CD14-positive monocyte (primary cell): ENCODE measurements at regions not wholly inside any gene's neighbourhood (a gene's known extent, or its start where the extent isn't known, plus 50 kb on each side); places are given as distances from the start of the nearest gene placed in this dataset.

Experiments used
- DNase-seq, 3 donors: peaks; one replicate each; pipeline ENCODE4 v3.0.0-alpha.2; 2011 to 2022
- H2AFZ ChIP-seq: 2 replicates; pipeline ENCODE4 v1.6.0; 2012; ENCODE audit warnings: mild to moderate bottlenecking, low read depth, low read length, inconsistent platforms; ENCODE audit not compliant: insufficient read depth, poor library complexity, severe bottlenecking
- H3K27ac ChIP-seq, 2 donors: 1 replicate in 1 of 2; 2 replicates in 1 of 2; pipeline ENCODE4 v1.5.1; 2012 to 2013; ENCODE audit warnings: low read length in 2 of 2, control low read depth in 1 of 2, inconsistent platforms in 1 of 2, low read depth in 1 of 2, mild to moderate bottlenecking in 1 of 2
- H3K27me3 ChIP-seq, 2 donors: one replicate each; pipeline versions ENCODE4 v1.6.0 to v1.6.1; 2011 to 2013; ENCODE audit warnings: low read length in 2 of 2; ENCODE audit not compliant: control insufficient read depth in 2 of 2, insufficient read depth in 2 of 2
- H3K36me3 ChIP-seq, 2 donors: replicated peaks in 1 of 2; 1 replicate in 1 of 2; 2 replicates in 1 of 2; pipeline versions ENCODE4 v1.5.1 to v1.6.1; 2012 to 2013; ENCODE audit warnings: low read length in 2 of 2, control low read depth in 1 of 2, inconsistent platforms in 1 of 2, mild to moderate bottlenecking in 1 of 2; ENCODE audit not compliant: insufficient read depth in 2 of 2, control insufficient read depth in 1 of 2
- H3K4me1 ChIP-seq, 2 donors: 1 replicate in 1 of 2; 2 replicates in 1 of 2; pipeline versions ENCODE4 v1.5.1 to v1.6.1; 2012 to 2013; ENCODE audit warnings: low read length in 2 of 2, control low read depth in 1 of 2, inconsistent platforms in 1 of 2, mild to moderate bottlenecking in 1 of 2, moderate library complexity in 1 of 2; ENCODE audit not compliant: insufficient read depth in 2 of 2, control insufficient read depth in 1 of 2
- H3K4me2 ChIP-seq: replicated peaks from 2 replicates; pipeline ENCODE3; 2012; ENCODE audit warnings: low read length, moderate library complexity, mild to moderate bottlenecking; ENCODE audit not compliant: poor library complexity, severe bottlenecking; ENCODE audit errors: extremely low read depth
- H3K4me3 ChIP-seq, 3 experiments: fragments of 200-600 bp in 1 of 3; sonication (generic) in 1 of 3; replicated peaks in 1 of 3; 1 replicate in 2 of 3; 2 replicates in 1 of 3; pipeline ENCODE4 v1.5.1; 2011 to 2013; ENCODE audit warnings: low read length in 3 of 3, mild to moderate bottlenecking in 3 of 3, control low read depth in 2 of 3, low read depth in 2 of 3, inconsistent platforms in 1 of 3, moderate library complexity in 1 of 3
- H3K79me2 ChIP-seq: 2 replicates; pipeline ENCODE4 v1.6.0; 2012; ENCODE audit warnings: mild to moderate bottlenecking, control low read depth, inconsistent platforms, low read length, moderate library complexity; ENCODE audit not compliant: insufficient read depth
- H3K9ac ChIP-seq: 2 replicates; pipeline ENCODE4 v1.6.0; 2017; ENCODE audit warnings: low read length, mild to moderate bottlenecking; ENCODE audit not compliant: insufficient read depth, poor library complexity, severe bottlenecking
- H3K9me3 ChIP-seq, 2 donors: replicated peaks in 1 of 2; 1 replicate in 1 of 2; 2 replicates in 1 of 2; pipeline versions ENCODE4 v1.5.1 to v1.6.1; 2012 to 2013; ENCODE audit warnings: low read length in 2 of 2, control low read depth in 1 of 2; ENCODE audit not compliant: control insufficient read depth in 1 of 2, insufficient read depth in 1 of 2
- H4K20me1 ChIP-seq: 2 replicates; pipeline ENCODE4 v1.6.0; 2012; ENCODE audit warnings: mild to moderate bottlenecking, low read length, control low read depth, moderate library complexity; ENCODE audit not compliant: insufficient read depth
- H3K27ac Mint-ChIP-seq, 7 donors: one replicate each; pipeline ENCODE4 v1.8.0; 2020; ENCODE audit warnings: mild to moderate bottlenecking in 7 of 7, mixed read lengths in 7 of 7, moderate library complexity in 6 of 7, inconsistent platforms in 2 of 7
- H3K27me3 Mint-ChIP-seq, 3 donors: one replicate each; pipeline ENCODE4 v1.8.0; 2021 to 2022; ENCODE audit warnings: low read depth in 3 of 3, mild to moderate bottlenecking in 3 of 3, mixed read lengths in 3 of 3, moderate library complexity in 3 of 3, inconsistent platforms in 1 of 3
- H3K36me3 Mint-ChIP-seq, 2 donors: one replicate each; pipeline ENCODE4 v1.8.0; 2020; ENCODE audit warnings: mixed read lengths in 2 of 2, inconsistent platforms in 1 of 2, mild to moderate bottlenecking in 1 of 2
- H3K4me1 Mint-ChIP-seq: one replicate; pipeline ENCODE4 v1.8.0; 2020; ENCODE audit warnings: mild to moderate bottlenecking, mixed read lengths
- H3K4me3 Mint-ChIP-seq, 2 donors: one replicate each; pipeline ENCODE4 v1.8.0; 2020; ENCODE audit warnings: mild to moderate bottlenecking in 2 of 2, mixed read lengths in 2 of 2, moderate library complexity in 1 of 2
- H3K9me3 Mint-ChIP-seq, 7 donors: one replicate each; pipeline ENCODE4 v1.8.0; 2020 to 2022; ENCODE audit warnings: mixed read lengths in 7 of 7, mild to moderate bottlenecking in 6 of 7, moderate library complexity in 6 of 7, inconsistent platforms in 2 of 7
- WGBS: methylation state at CpG from one replicate; pipeline ENCODE4 v1.1.5; 2013; ENCODE audit warnings: missing lambda C conversion rate; ENCODE audit not compliant: insufficient coverage; 5-methylcytosine and 5-hydroxymethylcytosine counted together
- intact Hi-C, 2 donors: fragments of 100-400 bp; cut with micrococcal nuclease; formaldehyde crosslinking; loops; one replicate each; pipeline versions ENCODE4 v1.15.0 to v1.15.1; 2023
- TF ChIP-seq, protein P1 (sequence below): fragments of 200-600 bp; IDR thresholded peaks from one replicate; pipeline ENCODE4 v1.8.0; 2022; ENCODE audit warnings: antibody characterized with exemption, mild to moderate bottlenecking

DNA sequence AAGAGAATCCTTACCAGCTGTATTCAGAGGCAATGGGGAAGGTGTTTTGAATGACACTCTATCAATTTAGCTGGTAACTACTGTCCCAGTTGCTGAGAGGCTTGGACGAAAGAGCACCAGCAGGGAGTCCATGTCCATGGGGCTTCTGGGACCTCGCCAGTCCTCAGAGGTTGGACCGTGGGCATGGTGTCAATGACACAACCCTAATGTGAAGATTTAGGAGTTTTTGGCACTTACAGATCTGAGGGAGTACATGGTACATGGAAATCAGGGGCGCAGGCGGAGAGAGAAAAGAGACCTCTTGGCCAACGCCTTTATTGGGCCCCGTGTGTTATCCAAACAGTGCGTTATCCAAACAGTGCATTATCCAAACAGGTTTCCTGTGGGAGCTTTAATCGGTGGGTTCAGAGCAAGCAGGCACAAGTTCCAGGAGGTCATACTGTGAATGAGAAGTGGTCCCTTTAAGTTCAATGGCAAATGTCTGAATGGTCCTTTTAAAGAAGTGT lies 169.1 kb upstream of the B3GAT1 start:
- Histone ChIP-seq H3K4me1 (peaks cover 29 to 41% of the 10 kb centered on the region in 2 donors), H3K79me2 (no peaks in the 10 kb centered on the region), H3K4me3 (no peak overlapping the region), H3K36me3 (no peaks in the 10 kb centered on the region), H3K27me3 (peaks cover 0 to 41% of the 10 kb centered on the region in 2 donors), H3K27ac (no peak overlapping the region), H4K20me1 (no peaks in the 10 kb centered on the region), H3K4me2 (no peak overlapping the region), H2AFZ (no peak overlapping the region), H3K9me3 (no peaks in the 10 kb centered on the region), H3K9ac (no peak overlapping the region)
- no peak for DNase-seq
- H3K36me3 Mint-ChIP-seq, result no peaks in the 10 kb centered on the region
- H3K9me3 Mint-ChIP-seq, result peaks cover 0 to 4% (median 0%) of the 10 kb centered on the region in 7 donors
- H3K27me3 Mint-ChIP-seq, result peaks cover 26 to 51% (median 29%) of the 10 kb centered on the region in 3 donors
- no peak overlapping the region for H3K27ac Mint-ChIP-seq
- peak overlapping the region in 1 of 2 donors; percentile 66 for H3K4me3 Mint-ChIP-seq
- WGBS, result 96% methylated on average over 7 of the region's 9 CpGs
- TF ChIP-seq, protein P1, sequence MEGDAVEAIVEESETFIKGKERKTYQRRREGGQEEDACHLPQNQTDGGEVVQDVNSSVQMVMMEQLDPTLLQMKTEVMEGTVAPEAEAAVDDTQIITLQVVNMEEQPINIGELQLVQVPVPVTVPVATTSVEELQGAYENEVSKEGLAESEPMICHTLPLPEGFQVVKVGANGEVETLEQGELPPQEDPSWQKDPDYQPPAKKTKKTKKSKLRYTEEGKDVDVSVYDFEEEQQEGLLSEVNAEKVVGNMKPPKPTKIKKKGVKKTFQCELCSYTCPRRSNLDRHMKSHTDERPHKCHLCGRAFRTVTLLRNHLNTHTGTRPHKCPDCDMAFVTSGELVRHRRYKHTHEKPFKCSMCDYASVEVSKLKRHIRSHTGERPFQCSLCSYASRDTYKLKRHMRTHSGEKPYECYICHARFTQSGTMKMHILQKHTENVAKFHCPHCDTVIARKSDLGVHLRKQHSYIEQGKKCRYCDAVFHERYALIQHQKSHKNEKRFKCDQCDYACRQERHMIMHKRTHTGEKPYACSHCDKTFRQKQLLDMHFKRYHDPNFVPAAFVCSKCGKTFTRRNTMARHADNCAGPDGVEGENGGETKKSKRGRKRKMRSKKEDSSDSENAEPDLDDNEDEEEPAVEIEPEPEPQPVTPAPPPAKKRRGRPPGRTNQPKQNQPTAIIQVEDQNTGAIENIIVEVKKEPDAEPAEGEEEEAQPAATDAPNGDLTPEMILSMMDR, result no peak
- intact Hi-C loops, result no loop called here
- peaks cover 34% of the 10 kb centered on the region for H3K4me1 Mint-ChIP-seq

DNA sequence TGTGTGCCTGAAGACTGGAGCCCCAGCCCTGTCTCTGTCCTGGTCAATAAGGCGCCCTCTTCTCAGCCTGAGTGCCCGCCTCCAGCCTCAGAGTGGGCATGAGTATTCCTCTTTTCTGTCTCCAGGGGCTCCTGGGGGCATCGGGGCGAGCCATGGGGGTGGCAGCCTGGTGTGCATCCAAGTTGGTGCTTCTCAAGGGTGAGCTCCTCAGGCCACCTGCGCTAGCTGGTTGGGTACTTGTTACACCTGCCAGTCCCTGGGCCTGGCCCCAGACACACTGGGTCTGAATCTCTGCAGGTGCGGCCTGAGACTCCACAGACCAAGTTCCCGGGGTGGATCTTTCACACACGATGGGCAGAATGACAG lies 168.6 kb upstream of the B3GAT1 start:
- Histone ChIP-seq H3K36me3 (no peaks in the 10 kb centered on the region), H3K27me3 (peaks cover 0 to 36% of the 10 kb centered on the region in 2 donors), H4K20me1 (no peaks in the 10 kb centered on the region), H3K9ac (no peak overlapping the region), H3K9me3 (no peaks in the 10 kb centered on the region), H3K79me2 (no peaks in the 10 kb centered on the region), H3K4me3 (no peak overlapping the region), H3K4me1 (peaks cover 29 to 36% of the 10 kb centered on the region in 2 donors), H3K27ac (no peak overlapping the region), H2AFZ (no peak overlapping the region), H3K4me2 (no peak overlapping the region)
- H3K4me1 Mint-ChIP-seq, result peaks cover 34% of the 10 kb centered on the region
- H3K27me3 Mint-ChIP-seq, result peaks cover 24 to 51% (median 26%) of the 10 kb centered on the region in 3 donors
- H3K27ac Mint-ChIP-seq, result no peak overlapping the region
- TF ChIP-seq, protein P1, result no peak
- intact Hi-C loops, result no loop called here
- no peak overlapping the region for H3K4me3 Mint-ChIP-seq
- H3K9me3 Mint-ChIP-seq, result peaks cover 0 to 4% (median 0%) of the 10 kb centered on the region in 7 donors
- no peaks in the 10 kb centered on the region for H3K36me3 Mint-ChIP-seq
- no peak for DNase-seq
- 90% methylated on average over 5 of the region's 8 CpGs for WGBS
